GM12874 (cell line): ENCODE measurements at regions not wholly inside any gene's neighbourhood (a gene's known extent, or its start where the extent isn't known, plus 50 kb on each side); places are given as distances from the start of the nearest gene placed in this dataset.

Source experiments
- CTCF ChIP-seq: IDR thresholded peaks from 2 replicates; pipeline ENCODE4 v1.5.1; 2011; ENCODE audit warnings: low read depth, mild to moderate bottlenecking, control low read depth, low read length, moderate library complexity; ENCODE audit not compliant: insufficient read depth

- TF ChIP-seq CTCF, result no peak
These were observed 308.1 kb upstream of the GRAMD2B start for GRCh38 chr5:126115059-126115629.

- TF ChIP-seq CTCF, result no peak
These were observed 306.2 kb upstream of the GRAMD2B start for GRCh38 chr5:126117044-126117443.

- no peak for TF ChIP-seq CTCF
These were observed 303.2 kb upstream of the GRAMD2B start for GRCh38 chr5:126119887-126120442.

- no peak for TF ChIP-seq CTCF
These were observed 302.3 kb upstream of the GRAMD2B start for GRCh38 chr5:126120939-126121338.

GRCh38 chr5:126122942-126123341 is 300.3 kb upstream of the GRAMD2B start:
- TF ChIP-seq CTCF, result no peak

GRCh38 chr5:126124706-126125345 is 298.4 kb upstream of the GRAMD2B start:
- no peak for TF ChIP-seq CTCF

- no peak for TF ChIP-seq CTCF
These were observed 297.8 kb upstream of the GRAMD2B start for GRCh38 chr5:126125407-126125806.
